ENCODE measurements at regions not wholly inside any gene's neighbourhood (a gene's known extent, or its start where the extent isn't known, plus 50 kb on each side); places are given as distances from the start of the nearest gene placed in this dataset.

- TF ChIP-seq EZH2 (IDR thresholded peaks at IDR 0.05; ENCODE audit: low read depth, low read length, severe bottlenecking) (no peak), ZNF274 (IDR thresholded peaks at IDR 0.05; ENCODE audit: borderline replicate concordance, extremely low read depth, low read length) (no peak), EP300 (IDR thresholded peaks at IDR 0.05; ENCODE audit: borderline replicate concordance in 1 of 2, low read depth in 2 of 2, low read length in 2 of 2) (no peak), ATF3 (IDR thresholded peaks at IDR 0.05; ENCODE audit: insufficient read depth, low read depth, low read length) (no peak), CHD2 (IDR thresholded peaks at IDR 0.05; ENCODE audit: low read length) (no peak), SIN3A (conservative IDR thresholded peaks at IDR 0.05 in 1 of 2, IDR thresholded peaks at IDR 0.05 in 1 of 2; ENCODE audit: low read depth in 1 of 2, low read length in 2 of 2) (no peak), JUND (IDR thresholded peaks at IDR 0.05; ENCODE audit: low read length) (no peak), RFX5 (IDR thresholded peaks at IDR 0.05; ENCODE audit: borderline replicate concordance, low read depth, low read length) (no peak), POLR2A (IDR thresholded peaks at IDR 0.05; ENCODE audit: control extremely low read depth in 1 of 2, low read depth in 2 of 2, low read length in 2 of 2) (no peak)
- TF ChIP-seq, protein P1, sequence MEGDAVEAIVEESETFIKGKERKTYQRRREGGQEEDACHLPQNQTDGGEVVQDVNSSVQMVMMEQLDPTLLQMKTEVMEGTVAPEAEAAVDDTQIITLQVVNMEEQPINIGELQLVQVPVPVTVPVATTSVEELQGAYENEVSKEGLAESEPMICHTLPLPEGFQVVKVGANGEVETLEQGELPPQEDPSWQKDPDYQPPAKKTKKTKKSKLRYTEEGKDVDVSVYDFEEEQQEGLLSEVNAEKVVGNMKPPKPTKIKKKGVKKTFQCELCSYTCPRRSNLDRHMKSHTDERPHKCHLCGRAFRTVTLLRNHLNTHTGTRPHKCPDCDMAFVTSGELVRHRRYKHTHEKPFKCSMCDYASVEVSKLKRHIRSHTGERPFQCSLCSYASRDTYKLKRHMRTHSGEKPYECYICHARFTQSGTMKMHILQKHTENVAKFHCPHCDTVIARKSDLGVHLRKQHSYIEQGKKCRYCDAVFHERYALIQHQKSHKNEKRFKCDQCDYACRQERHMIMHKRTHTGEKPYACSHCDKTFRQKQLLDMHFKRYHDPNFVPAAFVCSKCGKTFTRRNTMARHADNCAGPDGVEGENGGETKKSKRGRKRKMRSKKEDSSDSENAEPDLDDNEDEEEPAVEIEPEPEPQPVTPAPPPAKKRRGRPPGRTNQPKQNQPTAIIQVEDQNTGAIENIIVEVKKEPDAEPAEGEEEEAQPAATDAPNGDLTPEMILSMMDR (IDR thresholded peaks at IDR 0.05; ENCODE audit: control extremely low read depth in 1 of 3, insufficient read depth in 1 of 3, low read depth in 1 of 3, low read length in 3 of 3) = no peak
Measured at GRCh38 chr2:223503746-223504145, 98.4 kb downstream of the SCG2 start.

Measured in H1 (cell line).